Progenitor cell of endocrine pancreas (in vitro differentiated cells): ENCODE measurements at regions not wholly inside any gene's neighbourhood (a gene's known extent, or its start where the extent isn't known, plus 50 kb on each side); places are given as distances from the start of the nearest gene placed in this dataset.

ENCODE experiments used
- DNase-seq: peaks from one replicate; pipeline ENCODE4 v3.0.0; 2021; ENCODE audit warnings: low spot score; ENCODE audit not compliant: unreplicated experiment
- H3K27ac Mint-ChIP-seq: 2 replicates; pipeline ENCODE4 v1.8.0; 2021; ENCODE audit warnings: mild to moderate bottlenecking, moderate library complexity, mixed read lengths
- H3K27me3 Mint-ChIP-seq: 2 replicates; pipeline ENCODE4 v1.8.0; 2021; ENCODE audit warnings: mixed read lengths
- H3K36me3 Mint-ChIP-seq: 2 replicates; pipeline ENCODE4 v1.8.0; 2022; ENCODE audit warnings: mixed read lengths; ENCODE audit not compliant: insufficient read depth
- H3K4me1 Mint-ChIP-seq: 2 replicates; pipeline ENCODE4 v1.8.0; 2021; ENCODE audit warnings: low read depth, mixed read lengths
- H3K4me3 Mint-ChIP-seq: 2 replicates; pipeline ENCODE4 v1.8.0; 2021; ENCODE audit warnings: low read depth, mild to moderate bottlenecking, moderate library complexity, mixed read lengths
- H3K9me3 Mint-ChIP-seq: 2 replicates; pipeline ENCODE4 v1.8.0; 2021; ENCODE audit warnings: low read depth, mixed read lengths
- CTCF ChIP-seq: fragments of 200-600 bp; sonication (generic); IDR thresholded peaks from one replicate; pipeline ENCODE4 v1.5.0; 2021; ENCODE audit warnings: antibody characterized with exemption, mild to moderate bottlenecking; ENCODE audit not compliant: unreplicated experiment

- TF ChIP-seq CTCF, result no peak
- no peak overlapping the region for H3K4me3 Mint-ChIP-seq
- H3K27me3 Mint-ChIP-seq, result peaks cover 72% of the 10 kb centered on the region
- no peak for DNase-seq
- no peaks in the 10 kb centered on the region for H3K36me3 Mint-ChIP-seq
- peaks cover 15% of the 10 kb centered on the region for H3K4me1 Mint-ChIP-seq
- H3K9me3 Mint-ChIP-seq, result no peaks in the 10 kb centered on the region
- H3K27ac Mint-ChIP-seq, result peak overlapping the region; percentile 13
Measured at GRCh38 chr6:1228754-1229191, 83.1 kb upstream of the FOXQ1 start.

DNA sequence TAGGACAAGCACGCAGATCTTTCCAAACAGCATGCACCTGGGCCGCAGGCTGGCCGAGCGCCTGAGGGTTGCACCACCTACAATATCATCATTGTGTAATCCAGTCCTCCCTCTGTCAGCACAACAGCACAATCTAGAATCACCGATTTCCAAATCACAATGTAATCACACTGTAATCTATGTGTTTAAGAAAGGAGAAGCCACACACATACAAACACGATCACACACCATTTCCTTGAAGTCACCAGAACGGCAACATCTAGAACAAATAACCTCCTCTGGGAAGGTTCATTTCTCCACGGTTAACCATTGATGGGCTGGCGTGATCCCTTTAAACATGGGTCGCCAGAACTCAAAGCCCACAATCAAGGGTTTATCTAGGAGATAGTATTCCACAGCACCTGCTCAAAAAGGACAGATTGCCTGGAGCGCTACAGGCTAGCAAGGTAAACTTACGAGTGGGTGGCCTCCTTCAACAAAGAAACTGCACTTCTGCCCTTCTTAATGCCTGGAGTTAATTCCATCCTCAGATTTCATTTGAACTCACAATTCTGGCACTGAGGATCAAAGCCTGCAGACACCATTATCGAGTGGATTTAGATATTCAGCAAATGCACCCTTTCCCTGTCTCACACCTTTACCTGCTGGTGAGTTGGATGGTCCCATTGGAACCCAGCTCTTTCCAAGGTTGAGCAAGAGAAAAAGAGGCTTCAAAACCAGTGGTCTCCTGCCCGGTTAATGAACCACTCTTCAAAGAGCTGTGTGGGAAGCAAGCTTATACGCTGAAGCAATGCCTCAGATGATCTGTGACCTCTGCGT lies 83.8 kb upstream of the FOXQ1 start:
- H3K9me3 Mint-ChIP-seq, result no peaks in the 10 kb centered on the region
- TF ChIP-seq CTCF, result no peak
- no peaks in the 10 kb centered on the region for H3K36me3 Mint-ChIP-seq
- H3K4me3 Mint-ChIP-seq, result no peak overlapping the region
- peaks cover 71% of the 10 kb centered on the region for H3K27me3 Mint-ChIP-seq
- peaks cover 15% of the 10 kb centered on the region for H3K4me1 Mint-ChIP-seq
- no peak for DNase-seq
- H3K27ac Mint-ChIP-seq, result no peak overlapping the region

DNA sequence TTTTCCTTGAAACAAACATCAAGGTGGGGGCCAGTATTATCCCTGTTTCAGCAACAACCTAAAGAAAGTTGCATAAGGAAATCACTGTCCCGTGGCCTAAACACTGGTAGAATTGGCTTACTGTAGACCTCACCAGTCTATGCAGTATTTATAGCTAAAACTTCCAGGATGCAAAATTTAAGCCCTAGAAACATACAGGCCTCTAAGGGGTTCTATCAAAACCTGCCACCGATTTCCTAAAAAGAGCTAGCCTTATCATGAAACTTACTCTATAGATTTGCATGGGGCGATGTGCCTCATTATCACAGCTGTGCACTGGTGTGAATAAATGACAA lies 84.3 kb upstream of the FOXQ1 start:
- no peaks in the 10 kb centered on the region for H3K36me3 Mint-ChIP-seq

GRCh38 chr6:1226277-1227099 lies 85.4 kb upstream of the FOXQ1 start:
- TF ChIP-seq CTCF, result no peak
- no peak overlapping the region for H3K27ac Mint-ChIP-seq

More for the DNA sequence above, 84.3 kb upstream of the FOXQ1 start:
- H3K9me3 Mint-ChIP-seq, result no peaks in the 10 kb centered on the region
- H3K4me3 Mint-ChIP-seq, result no peak overlapping the region
- no peak for TF ChIP-seq CTCF
- DNase-seq, result no peak
- no peak overlapping the region for H3K27ac Mint-ChIP-seq
- peaks cover 15% of the 10 kb centered on the region for H3K4me1 Mint-ChIP-seq
- H3K27me3 Mint-ChIP-seq, result peaks cover 72% of the 10 kb centered on the region

GRCh38 chr6:1224514-1224913 lies 87.4 kb upstream of the FOXQ1 start:
- H3K4me3 Mint-ChIP-seq, result no peak overlapping the region
- no peak overlapping the region for H3K27ac Mint-ChIP-seq
- DNase-seq, result no peak
- peaks cover 59% of the 10 kb centered on the region for H3K27me3 Mint-ChIP-seq
- TF ChIP-seq CTCF, result no peak
- H3K36me3 Mint-ChIP-seq, result no peaks in the 10 kb centered on the region
- H3K9me3 Mint-ChIP-seq, result no peaks in the 10 kb centered on the region
- peaks cover 12% of the 10 kb centered on the region for H3K4me1 Mint-ChIP-seq

More at GRCh38 chr6:1226277-1227099, 85.4 kb upstream of the FOXQ1 start:
- Mint-ChIP-seq H3K4me3 (no peak overlapping the region), H3K4me1 (peaks cover 14% of the 10 kb centered on the region), H3K36me3 (no peaks in the 10 kb centered on the region), H3K9me3 (no peaks in the 10 kb centered on the region), H3K27me3 (peaks cover 66% of the 10 kb centered on the region)
- no peak for DNase-seq
